ACC112 (cell line): ENCODE measurements at regions not wholly inside any gene's neighbourhood (a gene's known extent, or its start where the extent isn't known, plus 50 kb on each side); places are given as distances from the start of the nearest gene placed in this dataset.

Experiments
- H2AFZ ChIP-seq: fragments of 200-600 bp; sonication (generic); one replicate; pipeline ENCODE4 v1.6.0; 2017; ENCODE audit warnings: antibody characterized with exemption, low read length; ENCODE audit not compliant: unreplicated experiment
- H3K27ac ChIP-seq: fragments of 200-600 bp; sonication (generic); 2 replicates; pipeline ENCODE4 v1.5.1; 2014; ENCODE audit warnings: low read depth, mild to moderate bottlenecking, antibody characterized with exemption, low read length, moderate library complexity
- H3K27me3 ChIP-seq: fragments of 200-600 bp; sonication (generic); 2 replicates; pipeline ENCODE4 v1.6.1; 2014; ENCODE audit warnings: mild to moderate bottlenecking, antibody characterized with exemption, low read length, moderate library complexity, mixed read lengths; ENCODE audit not compliant: insufficient read depth
- H3K36me3 ChIP-seq: fragments of 200-600 bp; sonication (generic); 2 replicates; pipeline ENCODE4 v1.6.1; 2016; ENCODE audit warnings: mild to moderate bottlenecking, antibody characterized with exemption, low read length, moderate library complexity, mixed read lengths; ENCODE audit not compliant: insufficient read depth
- H3K4me1 ChIP-seq: fragments of 200-600 bp; sonication (generic); one replicate; pipeline ENCODE4 v1.6.1; 2016; ENCODE audit warnings: low read length, mixed read lengths; ENCODE audit not compliant: insufficient read depth, unreplicated experiment, control insufficient read depth
- H3K4me3 ChIP-seq: fragments of 200-600 bp; sonication (generic); 2 replicates; pipeline ENCODE4 v1.5.1; 2014; ENCODE audit warnings: mild to moderate bottlenecking, low read depth, low read length
- H3K79me2 ChIP-seq: fragments of 200-600 bp; sonication (generic); one replicate; pipeline ENCODE4 v1.6.0; 2016; ENCODE audit warnings: low read length; ENCODE audit not compliant: control insufficient read depth, unreplicated experiment, insufficient read depth

DNA sequence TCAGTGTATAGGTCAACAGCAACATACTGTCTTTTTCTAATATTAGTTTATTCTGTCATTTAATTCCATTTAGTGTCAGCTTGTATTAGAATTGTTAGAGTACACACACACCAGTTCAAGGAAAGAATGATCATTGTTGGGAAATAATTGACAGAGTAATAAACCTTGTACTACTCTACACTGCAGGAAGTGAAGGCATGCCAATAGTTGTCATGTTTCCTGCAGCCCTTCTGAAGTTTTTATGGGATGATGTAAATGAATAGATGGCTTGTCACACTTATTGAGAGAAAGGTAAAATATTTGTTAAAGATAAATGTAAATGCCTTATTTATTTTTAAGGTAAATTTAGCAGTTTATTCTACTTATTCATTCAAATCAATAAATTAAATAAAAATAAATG, 306.9 kb upstream of the KLHL1 start:
- Histone ChIP-seq H3K27ac (no peak overlapping the region), H3K36me3 (no peaks in the 10 kb centered on the region), H3K4me1 (no peaks in the 10 kb centered on the region)

DNA sequence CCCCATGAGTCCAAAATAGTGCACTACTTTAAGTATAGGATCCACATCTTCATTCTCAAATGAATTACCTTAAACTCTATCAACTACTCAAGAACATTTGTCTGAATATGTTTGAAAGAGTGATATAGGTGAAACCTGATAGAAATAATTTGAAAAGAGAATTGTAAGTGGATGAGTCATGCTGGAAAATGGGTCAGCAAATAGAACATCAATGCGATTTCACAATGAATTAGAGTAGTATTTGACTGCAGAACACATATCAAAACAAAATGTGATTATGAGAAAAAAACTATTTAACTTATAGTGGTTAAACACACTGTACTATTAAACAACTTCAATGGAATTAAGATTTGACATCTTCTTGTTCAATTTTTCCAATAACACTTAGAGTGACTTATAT, 300.6 kb upstream of the KLHL1 start:
- Histone ChIP-seq H3K27me3 (no peaks in the 10 kb centered on the region), H3K27ac (no peak overlapping the region), H3K36me3 (no peaks in the 10 kb centered on the region), H3K4me3 (no peak overlapping the region), H3K79me2 (no peaks in the 10 kb centered on the region), H3K4me1 (no peaks in the 10 kb centered on the region), H2AFZ (no peak overlapping the region)

More for the DNA sequence above, 306.9 kb upstream of the KLHL1 start:
- no peaks in the 10 kb centered on the region for H3K27me3 ChIP-seq
- H2AFZ ChIP-seq, result no peak overlapping the region
- H3K4me3 ChIP-seq, result no peak overlapping the region
- no peaks in the 10 kb centered on the region for H3K79me2 ChIP-seq

DNA sequence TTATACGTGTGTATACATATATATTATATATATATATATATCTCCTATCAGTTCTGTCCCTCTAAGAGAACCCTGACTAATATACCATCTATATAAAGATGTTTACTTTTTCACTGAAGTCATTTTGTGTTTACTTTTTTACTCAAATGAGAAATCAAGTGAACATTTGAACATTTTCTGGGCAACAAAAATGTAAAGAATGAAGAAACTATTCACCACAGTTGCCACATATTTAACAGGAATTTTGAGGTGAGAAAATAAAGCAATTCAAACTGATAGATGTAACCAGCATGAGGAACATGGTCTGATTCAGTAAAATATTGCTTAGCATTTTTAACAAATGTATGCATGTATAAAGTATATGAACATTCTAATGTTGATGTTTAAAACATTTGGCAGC, 299.2 kb upstream of the KLHL1 start:
- Histone ChIP-seq H3K27ac (no peak overlapping the region), H3K4me3 (no peak overlapping the region), H3K79me2 (no peaks in the 10 kb centered on the region), H3K27me3 (no peaks in the 10 kb centered on the region), H3K4me1 (no peaks in the 10 kb centered on the region), H2AFZ (no peak overlapping the region), H3K36me3 (no peaks in the 10 kb centered on the region)

DNA sequence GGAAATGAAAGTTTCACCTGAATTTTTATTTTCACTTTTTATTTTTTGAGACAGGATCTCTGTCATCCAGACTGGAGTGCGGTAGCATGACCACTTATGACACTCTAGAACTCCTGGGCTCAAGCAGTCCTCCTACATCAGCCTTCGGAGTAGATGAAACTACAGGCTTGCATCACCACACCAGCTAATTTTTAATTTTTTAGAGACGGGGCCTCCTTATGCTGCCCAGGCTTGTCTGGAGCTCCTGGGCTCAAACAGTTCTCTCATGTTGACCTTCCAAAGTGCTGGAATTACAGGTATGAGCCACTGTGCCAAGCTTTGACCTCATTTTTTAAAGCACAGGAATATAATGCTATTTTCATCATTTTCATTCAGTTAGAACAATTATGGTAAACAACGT, 297.0 kb upstream of the KLHL1 start:
- no peak overlapping the region for H3K27ac ChIP-seq
- no peak overlapping the region for H2AFZ ChIP-seq
- H3K27me3 ChIP-seq, result no peaks in the 10 kb centered on the region
- no peaks in the 10 kb centered on the region for H3K79me2 ChIP-seq
- H3K4me1 ChIP-seq, result no peaks in the 10 kb centered on the region
- no peak overlapping the region for H3K4me3 ChIP-seq
- H3K36me3 ChIP-seq, result no peaks in the 10 kb centered on the region

DNA sequence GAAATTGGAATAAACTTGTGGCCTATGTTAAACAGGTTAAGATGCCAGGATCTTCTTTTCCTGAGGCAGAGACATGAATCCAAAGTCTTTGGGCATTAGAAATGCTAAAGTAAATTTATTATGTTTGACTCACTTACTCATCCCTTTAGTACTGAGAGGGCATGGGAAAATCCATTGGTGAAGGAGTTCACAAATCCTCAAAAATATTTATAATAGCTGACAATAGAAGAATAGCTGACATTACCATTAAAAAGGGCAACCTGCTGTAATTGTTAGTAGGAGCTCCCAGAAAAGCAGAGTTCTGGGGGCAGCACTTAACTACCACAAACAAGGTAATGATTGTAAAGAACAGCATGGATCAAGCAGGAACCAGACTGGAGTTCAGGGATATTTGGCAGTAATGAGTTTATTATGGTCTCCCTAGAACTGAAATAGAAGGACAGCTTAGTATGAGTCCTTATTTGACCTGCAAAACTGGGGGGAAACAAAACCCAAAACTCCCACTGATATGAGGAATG, 285.8 kb upstream of the KLHL1 start:
- Histone ChIP-seq H3K4me3 (no peak overlapping the region), H3K4me1 (no peaks in the 10 kb centered on the region), H2AFZ (no peak overlapping the region), H3K79me2 (no peaks in the 10 kb centered on the region), H3K27me3 (no peaks in the 10 kb centered on the region), H3K27ac (no peak overlapping the region), H3K36me3 (no peaks in the 10 kb centered on the region)

DNA sequence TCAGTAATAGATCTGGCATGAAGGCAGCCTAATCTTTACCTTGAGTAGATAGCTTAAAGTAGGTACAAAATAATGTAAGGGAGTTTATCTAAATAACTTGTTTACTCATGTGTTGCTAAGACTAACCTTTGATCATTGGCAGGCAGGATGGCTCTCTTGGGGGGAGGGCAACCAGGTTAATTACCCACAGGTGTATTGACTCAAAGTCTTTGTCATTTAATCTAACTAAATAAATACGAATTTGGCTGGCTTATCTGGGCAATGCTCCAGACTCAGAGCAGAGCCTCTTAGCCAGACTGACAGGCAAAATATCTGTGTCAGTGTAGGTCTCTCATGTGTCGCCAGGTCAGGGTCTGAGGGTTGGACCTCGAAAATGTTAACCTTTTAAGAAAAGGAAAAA, 283.4 kb upstream of the KLHL1 start:
- no peak overlapping the region for H3K4me3 ChIP-seq
- no peak overlapping the region for H3K27ac ChIP-seq
- no peaks in the 10 kb centered on the region for H3K4me1 ChIP-seq
- no peaks in the 10 kb centered on the region for H3K36me3 ChIP-seq
- H3K27me3 ChIP-seq, result no peaks in the 10 kb centered on the region
- no peaks in the 10 kb centered on the region for H3K79me2 ChIP-seq
- no peak overlapping the region for H2AFZ ChIP-seq

DNA sequence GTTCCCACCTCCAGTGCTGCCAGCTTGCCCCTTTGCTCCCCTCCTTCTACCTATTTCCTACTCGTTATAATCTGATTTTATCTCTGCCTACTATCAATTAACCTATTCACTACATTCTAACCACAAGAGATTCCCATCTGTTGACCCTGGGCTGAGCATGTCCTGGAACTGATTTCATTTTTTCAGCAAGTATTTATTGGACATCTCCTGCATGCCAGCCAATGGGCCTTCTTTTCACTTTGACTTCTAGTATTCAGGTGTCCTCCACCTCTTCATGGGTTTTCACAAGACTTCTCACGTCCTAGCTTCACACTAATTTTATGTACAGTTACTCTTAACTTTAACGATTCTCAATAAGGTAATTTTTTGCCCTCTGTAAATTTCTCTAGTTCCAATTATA, 282.7 kb upstream of the KLHL1 start:
- H3K4me3 ChIP-seq, result no peak overlapping the region
- H3K27ac ChIP-seq, result no peak overlapping the region
- H3K27me3 ChIP-seq, result no peaks in the 10 kb centered on the region
- no peaks in the 10 kb centered on the region for H3K4me1 ChIP-seq
- H3K79me2 ChIP-seq, result no peaks in the 10 kb centered on the region
- no peak overlapping the region for H2AFZ ChIP-seq
- no peaks in the 10 kb centered on the region for H3K36me3 ChIP-seq

DNA sequence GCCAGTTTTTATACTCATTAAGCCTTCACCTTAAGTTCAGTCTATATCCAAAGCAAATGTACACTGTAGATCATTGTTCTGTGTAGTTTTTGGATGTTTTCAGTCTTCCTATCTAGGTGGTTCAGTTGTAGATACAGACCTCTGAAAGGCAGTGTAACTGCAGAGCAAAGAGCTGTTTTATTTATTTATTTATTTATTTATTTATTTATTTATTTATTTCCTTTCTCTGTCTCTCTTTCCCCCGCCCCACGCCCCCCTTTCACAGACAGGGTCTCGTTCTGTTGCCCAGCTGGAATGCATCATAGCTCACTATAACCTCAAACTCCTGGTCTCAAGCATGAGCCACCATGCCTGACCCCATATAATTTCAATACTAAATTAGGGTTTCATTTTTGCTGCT, 281.8 kb upstream of the KLHL1 start:
- no peak overlapping the region for H3K27ac ChIP-seq
- H3K27me3 ChIP-seq, result no peaks in the 10 kb centered on the region
- H2AFZ ChIP-seq, result no peak overlapping the region
- H3K79me2 ChIP-seq, result no peaks in the 10 kb centered on the region
- no peaks in the 10 kb centered on the region for H3K4me1 ChIP-seq
- no peaks in the 10 kb centered on the region for H3K36me3 ChIP-seq
- H3K4me3 ChIP-seq, result no peak overlapping the region

DNA sequence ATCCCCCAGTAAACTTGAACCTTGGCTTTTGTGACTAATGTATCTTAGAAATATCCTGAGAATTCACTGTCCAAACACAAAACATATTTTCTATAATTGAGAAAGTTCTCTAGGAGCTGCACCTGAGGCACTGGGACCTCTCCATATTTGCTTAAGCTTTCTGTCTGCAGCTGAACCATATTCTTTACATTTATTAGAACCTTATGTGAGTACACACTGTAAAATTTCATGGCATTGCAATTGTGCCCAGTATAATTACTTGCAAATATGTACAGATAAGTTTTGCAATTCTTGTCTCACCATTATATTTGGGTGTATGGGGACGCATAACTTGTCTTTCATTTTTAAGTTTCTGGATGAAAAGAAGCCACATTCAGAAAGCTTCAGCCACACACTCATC, 280.7 kb upstream of the KLHL1 start:
- Histone ChIP-seq H3K4me3 (no peak overlapping the region), H3K36me3 (no peaks in the 10 kb centered on the region), H3K27me3 (no peaks in the 10 kb centered on the region), H2AFZ (no peak overlapping the region), H3K4me1 (no peaks in the 10 kb centered on the region), H3K79me2 (no peaks in the 10 kb centered on the region), H3K27ac (no peak overlapping the region)

DNA sequence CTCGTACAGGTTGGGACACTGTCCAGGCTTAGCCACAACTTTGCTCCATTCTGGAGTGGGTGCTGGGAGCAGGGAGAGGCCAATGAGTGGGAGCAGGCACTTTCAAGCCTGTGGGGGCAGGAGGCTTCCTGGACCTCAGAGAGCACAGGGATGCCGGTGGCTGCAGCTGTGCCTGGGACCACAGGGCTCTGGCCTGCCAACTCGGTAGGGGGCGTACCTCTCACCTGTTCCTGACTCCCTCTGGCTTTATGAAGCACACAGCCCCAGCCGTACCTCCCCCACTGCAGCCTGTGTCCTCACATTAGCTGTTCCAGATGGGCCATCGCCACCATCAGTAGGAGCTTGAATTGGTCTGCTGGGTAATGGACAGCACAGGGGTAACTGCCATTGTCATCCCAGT, 278.7 kb upstream of the KLHL1 start:
- Histone ChIP-seq H3K27ac (no peak overlapping the region), H2AFZ (no peak overlapping the region)

DNA sequence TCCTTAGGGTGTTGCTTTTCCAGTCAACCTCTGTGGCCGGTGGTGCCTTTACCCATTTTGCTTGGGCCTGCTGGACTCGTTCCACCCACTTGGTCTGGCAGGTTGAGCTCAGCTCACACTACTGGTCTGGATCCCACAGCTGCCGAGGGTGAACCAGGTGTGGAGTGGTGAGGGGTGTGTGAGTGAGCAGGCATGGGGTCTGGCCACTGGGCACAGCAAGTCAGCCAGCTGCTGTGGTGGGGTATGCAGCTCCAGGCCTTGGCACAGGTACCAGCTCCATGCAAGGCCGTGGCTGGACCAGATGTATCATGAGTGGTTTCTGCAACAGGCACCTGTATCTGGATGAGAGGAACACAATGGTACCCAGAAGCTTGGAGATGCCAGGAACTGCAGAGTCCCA, 277.6 kb upstream of the KLHL1 start:
- H3K36me3 ChIP-seq, result no peaks in the 10 kb centered on the region
- H3K79me2 ChIP-seq, result no peaks in the 10 kb centered on the region
- no peaks in the 10 kb centered on the region for H3K27me3 ChIP-seq
- no peak overlapping the region for H3K4me3 ChIP-seq
- H3K27ac ChIP-seq, result no peak overlapping the region
- H2AFZ ChIP-seq, result no peak overlapping the region
- no peaks in the 10 kb centered on the region for H3K4me1 ChIP-seq

More for the DNA sequence above, 278.7 kb upstream of the KLHL1 start:
- Histone ChIP-seq H3K4me3 (no peak overlapping the region), H3K27me3 (no peaks in the 10 kb centered on the region), H3K4me1 (no peaks in the 10 kb centered on the region), H3K36me3 (no peaks in the 10 kb centered on the region), H3K79me2 (no peaks in the 10 kb centered on the region)
